D341Med (cell line): ENCODE measurements at regions not wholly inside any gene's neighbourhood (a gene's known extent, or its start where the extent isn't known, plus 50 kb on each side); places are given as distances from the start of the nearest gene placed in this dataset.
A peak's percentile ranks its signal among the peaks of the same experiment; 100 is the strongest.
"Not testable (repeated sequence)": the region's sequence is repeated elsewhere in the genome, so short reads cannot be mapped to it uniquely, and the experiment has no call there.

ENCODE experiments used
- DNase-seq: peaks from one replicate; pipeline ENCODE4 v3.0.0; 2012; ENCODE audit warnings: low spot score

DNA sequence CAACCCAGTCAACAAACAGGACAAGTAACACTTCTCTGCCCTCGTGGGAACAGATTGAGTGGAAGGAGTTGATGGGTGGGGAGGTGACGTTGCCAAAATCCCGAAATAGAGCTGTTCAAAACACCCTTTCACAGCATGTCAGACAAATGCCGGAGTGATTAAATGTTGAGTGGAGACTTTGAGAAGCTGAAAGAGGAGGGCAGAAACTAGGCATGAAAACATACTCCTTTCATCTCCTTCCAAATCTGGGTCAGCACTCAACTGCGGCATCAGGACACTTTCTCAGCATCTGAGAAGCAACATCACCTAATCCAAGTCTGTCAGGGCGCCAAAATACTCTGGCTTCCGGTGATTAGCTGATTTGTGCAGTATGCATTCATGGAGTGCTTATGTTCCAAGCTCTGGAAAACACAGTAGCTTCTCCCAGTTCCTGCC is 51.5 kb upstream of the MRI1 start:
- DNase-seq, result no peak

DNA sequence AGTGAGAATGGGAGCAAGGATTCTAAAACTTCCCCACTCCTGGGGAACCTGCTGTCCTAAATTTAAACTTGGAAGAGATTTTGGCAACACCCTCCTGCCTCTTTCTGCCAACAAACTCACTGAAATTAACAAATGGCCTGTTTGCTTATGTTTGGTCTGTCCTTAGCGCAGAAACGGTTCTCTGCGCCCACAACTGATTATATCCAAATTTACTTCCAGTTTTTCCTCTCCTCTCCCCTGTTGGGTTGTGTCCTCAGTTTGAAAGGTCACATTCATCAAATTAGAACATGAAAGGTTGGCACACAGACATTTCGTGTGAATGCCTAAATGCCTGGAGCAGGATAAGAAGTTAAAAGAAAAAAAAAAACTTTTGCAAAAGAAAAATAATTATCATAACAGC is 56.4 kb upstream of the MRI1 start:
- DNase-seq, result no peak

DNA sequence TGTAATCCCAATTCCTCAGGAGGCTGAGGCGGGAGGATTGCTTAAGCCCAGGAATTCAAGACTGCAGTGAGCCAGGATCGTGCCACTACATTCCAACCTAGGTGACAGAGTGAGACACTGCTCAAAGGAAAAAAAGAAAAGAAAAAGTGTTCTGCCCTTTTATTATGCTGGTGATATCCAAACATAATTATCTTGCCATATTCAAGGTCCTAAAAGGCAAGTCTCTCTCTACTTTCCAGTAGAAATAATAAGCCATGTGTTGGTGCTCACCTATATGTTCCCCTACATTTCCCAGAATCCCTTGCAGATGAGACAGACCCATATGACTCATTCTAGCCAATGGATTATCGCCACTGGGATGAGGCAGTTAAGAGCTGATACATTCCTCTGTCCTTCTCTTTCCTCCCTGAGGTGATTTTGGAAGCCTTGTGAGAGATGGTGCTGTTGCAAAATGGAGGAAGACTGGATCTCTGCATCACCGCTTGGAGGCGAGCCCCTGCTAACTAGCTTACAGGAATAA is 58.3 kb upstream of the MRI1 start:
- DNase-seq, result no peak

GRCh38 chr19:13705201-13705600 is 59.1 kb upstream of the MRI1 start:
- no peak for DNase-seq

GRCh38 chr19:13701624-13702023 is 62.7 kb upstream of the MRI1 start:
- DNase-seq, result no peak

DNA sequence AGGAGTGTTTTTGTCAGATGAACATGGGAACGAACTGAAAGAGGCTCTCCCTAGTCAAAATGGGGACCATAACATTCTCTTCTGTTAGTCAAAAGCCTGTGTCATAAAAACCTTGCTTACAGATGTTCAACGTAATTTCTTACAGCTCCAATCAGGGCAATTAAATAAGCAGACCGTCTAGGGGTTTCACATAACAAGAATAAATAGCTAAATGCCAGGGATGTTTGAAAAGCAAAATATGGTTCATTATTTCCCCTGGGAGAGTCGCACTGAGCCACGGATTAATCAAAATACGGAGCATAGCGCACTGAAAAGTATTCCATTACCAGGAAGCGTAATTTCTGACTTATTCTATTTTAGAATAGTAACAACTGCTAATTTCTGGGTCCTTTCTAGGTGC is 63.7 kb upstream of the MRI1 start:
- no peak for DNase-seq

DNA sequence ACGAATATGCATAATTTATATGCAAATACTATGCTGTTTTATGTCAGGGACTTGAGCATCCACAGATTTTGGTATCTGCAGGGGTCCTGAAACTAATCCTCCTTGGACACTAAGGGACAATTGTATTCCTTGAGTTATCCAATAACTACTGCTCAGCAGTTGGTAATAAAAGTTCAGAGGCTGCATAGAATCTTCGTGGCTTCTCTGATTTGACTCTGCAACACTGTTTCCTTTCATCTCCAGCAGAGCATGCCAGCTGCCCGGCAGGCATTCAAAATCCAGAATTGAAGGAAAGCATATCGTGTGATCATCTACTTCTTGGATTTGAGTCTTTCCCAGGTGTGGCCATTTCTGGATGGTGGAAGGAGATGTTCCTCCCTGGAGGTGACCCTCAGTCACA is 64.5 kb upstream of the MRI1 start:
- DNase-seq, result no peak

GRCh38 chr19:13696839-13697238 is 67.5 kb upstream of the MRI1 start:
- DNase-seq, result no peak

DNA sequence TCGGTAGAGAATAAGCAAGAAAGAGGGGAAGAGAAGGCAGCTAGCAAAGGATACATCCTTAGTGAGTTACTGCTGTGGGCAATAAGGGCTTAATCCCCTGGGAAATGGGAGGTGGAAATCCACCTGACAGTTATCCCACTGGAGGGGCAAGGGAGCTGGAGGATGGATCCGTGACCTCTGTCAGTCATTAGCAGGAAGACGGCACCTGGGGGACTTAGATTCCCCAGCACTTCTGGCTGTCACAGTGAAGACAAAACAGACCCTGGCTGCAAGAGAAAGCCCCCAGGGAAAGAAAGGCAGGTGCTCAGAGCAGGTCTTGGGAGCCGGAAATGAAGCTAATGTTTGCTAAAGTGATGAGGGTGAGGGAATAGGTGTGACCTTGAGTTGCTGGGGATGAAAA is 70.4 kb upstream of the MRI1 start:
- peak; percentile 41 for DNase-seq

- no peak for DNase-seq
These were observed 72.5 kb upstream of the MRI1 start for GRCh38 chr19:13691569-13692435.

DNA sequence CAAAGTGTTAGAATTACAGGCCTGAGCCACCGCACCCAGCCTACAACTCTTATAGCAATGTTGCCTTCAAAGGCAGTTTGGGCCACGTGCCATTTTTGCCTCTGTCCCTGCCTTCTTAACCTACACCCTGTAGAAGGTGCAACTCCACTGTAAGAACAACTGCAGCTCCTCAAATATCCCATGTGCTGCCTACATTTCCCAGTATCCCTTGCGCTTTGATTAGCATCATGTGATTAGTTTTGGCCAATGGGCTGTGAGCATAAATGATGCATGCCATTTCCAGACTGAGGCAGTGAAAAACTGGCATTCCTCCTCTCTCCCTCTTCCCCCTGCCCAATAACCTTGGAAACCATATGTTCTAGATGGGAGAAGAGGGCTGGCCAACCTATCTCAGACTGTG is 75.2 kb upstream of the MRI1 start:
- DNase-seq, result peak; percentile 46

DNA sequence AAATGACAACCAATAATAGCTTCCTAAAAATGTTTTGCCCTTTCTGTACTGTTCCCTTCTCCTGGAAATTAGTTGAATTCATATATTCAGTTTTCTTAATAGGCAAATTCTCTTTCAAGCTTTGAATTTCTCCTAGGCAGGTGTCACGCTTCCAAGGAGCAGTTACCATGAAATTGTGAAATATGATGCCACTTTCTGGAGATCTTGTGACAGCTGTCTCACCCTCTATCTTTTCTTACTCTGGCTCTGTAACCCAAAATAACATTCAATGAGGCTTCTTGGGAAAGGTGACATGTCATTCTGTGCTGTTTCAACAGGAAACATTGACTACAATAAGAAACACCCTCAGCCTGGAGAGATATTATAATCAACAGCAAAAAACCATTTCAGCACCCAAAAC is 80.3 kb upstream of the MRI1 start:
- DNase-seq, result no peak

DNA sequence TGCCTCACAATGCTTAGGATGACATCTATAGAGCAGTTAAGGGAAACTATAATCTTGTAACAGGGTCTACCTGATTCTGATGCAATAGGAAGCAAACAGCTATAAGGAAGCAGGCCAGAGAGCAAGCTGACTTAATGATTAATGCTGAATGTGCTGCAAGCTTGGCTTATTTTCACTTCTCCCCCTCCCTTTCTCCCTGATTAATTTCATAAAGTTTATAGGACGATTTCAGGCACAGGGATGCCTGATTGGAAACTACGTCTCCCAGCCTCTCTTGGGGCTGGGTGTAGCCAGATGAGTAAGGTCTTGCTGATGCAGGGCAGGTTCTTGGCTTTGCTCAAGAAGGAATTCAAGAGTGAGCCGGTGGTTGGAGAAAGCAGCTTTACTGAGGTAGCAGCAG is 82.8 kb upstream of the MRI1 start:
- no peak for DNase-seq

DNA sequence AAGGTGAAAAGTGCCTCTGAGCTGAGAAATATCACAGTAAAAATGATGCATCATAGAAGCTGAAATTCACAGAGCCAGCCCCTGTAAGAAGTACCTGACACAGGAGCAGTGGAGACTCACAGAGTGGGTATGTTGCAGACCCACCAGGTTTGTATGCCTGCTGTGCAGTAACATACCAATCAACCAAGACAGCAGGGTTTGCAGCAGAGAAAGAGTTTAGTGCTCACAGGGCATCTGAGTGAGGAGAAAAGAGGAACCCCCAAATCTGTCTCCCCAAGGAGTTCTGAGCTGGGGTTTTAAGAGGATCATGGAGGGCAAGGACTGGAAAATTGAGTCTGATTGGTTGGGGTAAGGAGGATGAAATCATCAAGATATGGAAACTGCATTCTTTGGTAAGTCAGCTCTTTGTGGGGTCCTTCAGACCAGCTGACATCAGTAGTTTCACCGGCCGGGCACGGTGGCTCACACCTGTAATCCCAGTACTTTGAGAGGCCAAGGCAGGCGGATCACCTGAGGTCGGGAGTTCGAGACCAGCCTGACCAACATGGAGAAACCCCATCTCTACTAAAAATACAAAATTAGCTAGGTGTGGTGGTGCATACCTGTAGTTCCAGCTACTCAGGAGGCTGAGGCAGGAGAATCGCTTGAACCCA is 83.5 kb upstream of the MRI1 start:
- not testable (repeated sequence) for DNase-seq

DNA sequence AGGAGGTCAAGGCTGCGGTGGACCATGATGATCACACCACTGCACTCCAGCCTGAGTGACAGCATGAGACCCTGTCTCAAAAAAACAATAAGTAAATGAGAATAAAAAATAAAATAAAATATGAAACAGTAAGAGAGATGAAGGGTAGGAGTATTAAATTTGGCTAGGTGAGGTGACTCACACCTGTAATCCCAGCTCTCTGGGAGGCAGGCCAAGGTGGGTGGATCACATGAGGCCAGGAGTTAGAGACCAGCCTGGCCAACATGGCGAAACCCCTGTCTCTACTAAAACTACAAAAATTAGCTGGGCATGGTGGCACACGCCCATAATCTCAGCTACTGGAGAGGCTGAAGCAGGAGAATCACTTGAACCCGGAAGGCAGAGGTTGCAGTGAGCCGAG is 87.4 kb upstream of the MRI1 start:
- DNase-seq, result not testable (repeated sequence)

DNA sequence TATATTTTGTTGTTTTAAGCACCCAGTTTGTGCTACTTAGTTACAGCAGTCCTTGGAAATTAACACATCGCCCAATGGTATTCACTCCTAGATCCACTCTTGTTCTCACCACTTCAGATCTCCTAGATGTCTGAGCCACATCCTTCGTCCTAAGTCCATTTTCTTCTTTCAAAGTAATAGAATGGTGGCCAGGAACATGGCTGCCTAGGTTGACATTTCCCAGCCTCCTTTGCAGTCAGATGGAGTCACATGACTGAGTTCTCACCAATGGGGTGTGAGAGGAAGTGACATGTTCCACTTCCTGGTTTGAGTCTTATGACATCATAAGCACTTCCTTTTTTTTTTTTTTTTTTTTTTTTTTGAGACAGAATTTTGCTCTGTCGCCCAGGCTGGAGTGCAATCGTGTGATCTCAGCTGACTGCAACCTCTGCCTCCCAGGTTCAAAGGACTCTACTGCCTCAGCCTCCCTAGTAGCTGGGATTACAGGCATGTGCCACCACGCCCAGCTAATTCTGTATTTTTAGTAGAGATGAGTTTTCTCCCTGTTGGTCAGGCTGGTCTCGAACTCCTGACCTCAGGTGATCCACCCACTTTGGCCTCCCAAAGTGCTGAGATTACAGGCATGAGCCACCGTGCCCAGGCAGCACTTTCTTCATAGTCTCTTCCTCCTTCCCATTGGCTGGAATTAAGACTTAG is 91.7 kb upstream of the MRI1 start:
- not testable (repeated sequence) for DNase-seq

DNA sequence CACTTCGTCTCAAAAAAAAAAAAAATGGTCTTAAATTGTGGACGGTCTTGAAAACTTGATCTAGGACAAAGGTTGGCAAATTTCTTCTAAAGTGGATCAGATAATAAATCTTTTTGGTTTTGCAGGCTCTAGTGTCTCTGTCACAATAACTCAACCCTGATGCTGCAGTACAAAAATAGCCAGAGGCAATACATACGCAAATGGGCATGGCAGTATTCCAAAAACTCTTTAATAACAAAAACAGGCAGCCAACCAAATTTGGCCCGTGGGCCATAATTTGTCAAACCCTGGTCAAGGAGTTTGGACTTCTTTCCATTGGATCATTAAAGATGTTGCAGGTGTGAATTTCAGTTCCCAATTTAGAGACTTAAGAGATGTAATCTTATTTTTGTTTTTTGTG is 93.5 kb upstream of the MRI1 start:
- DNase-seq, result no peak

GRCh38 chr19:13669780-13670355 is 94.5 kb upstream of the MRI1 start:
- no peak for DNase-seq

DNA sequence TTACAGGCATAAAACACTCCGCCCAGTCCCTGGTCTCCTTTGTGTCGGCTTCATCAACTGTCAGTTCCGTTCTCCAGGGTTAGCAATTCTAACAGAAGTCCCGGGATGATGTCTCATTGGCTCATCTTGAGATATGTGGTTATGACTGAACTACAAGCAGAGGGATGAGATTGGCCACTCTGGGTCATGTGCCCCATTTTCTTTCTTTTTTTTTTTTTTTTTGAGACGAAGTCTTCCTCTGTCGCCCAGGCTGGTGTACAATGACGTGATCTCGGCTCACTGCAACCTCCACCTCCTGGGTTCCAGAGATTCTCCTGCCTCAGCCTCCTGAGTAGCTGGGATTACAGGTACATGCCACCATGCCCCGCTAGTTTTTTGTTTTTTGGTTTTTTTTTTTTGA is 95.4 kb upstream of the MRI1 start:
- no peak for DNase-seq

DNA sequence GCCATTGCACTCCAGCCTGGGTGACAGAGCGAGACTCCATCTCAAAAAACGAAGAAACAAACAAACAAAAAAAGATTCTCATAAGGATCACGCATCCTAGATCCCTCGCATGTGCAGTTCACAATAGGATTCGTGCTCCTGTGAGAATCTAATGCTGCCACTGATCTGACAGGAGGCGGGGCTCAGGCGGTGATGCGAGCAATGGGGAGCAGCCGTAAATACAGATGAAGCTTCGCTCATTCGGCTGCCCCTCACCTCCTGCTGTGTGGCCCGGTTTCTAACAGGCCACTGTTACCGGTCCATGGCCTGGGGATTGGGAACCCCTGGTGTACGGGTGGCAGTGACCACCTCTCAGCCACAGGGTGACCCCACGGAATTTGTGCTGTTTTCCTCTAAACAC is 98.2 kb upstream of the MRI1 start:
- no peak for DNase-seq

GRCh38 chr19:13665125-13665905 is 99.0 kb upstream of the MRI1 start:
- DNase-seq, result no peak
